Glutamatergic neuron (in vitro differentiated cells): ENCODE measurements at regions not wholly inside any gene's neighbourhood (a gene's known extent, or its start where the extent isn't known, plus 50 kb on each side); places are given as distances from the start of the nearest gene placed in this dataset.

Source experiments
- DNase-seq: peaks from one replicate; pipeline ENCODE4 v3.0.0; 2022
- H3K27ac Mint-ChIP-seq: one replicate; pipeline ENCODE4 v1.8.0; 2020; ENCODE audit warnings: mild to moderate bottlenecking, mixed read lengths, inconsistent platforms; ENCODE audit not compliant: unreplicated experiment
- H3K27me3 Mint-ChIP-seq: one replicate; pipeline ENCODE4 v1.8.0; 2020; ENCODE audit warnings: mild to moderate bottlenecking, moderate library complexity, mixed read lengths, inconsistent platforms; ENCODE audit not compliant: unreplicated experiment
- H3K36me3 Mint-ChIP-seq: one replicate; pipeline ENCODE4 v1.8.0; 2020; ENCODE audit warnings: mild to moderate bottlenecking, mixed read lengths, inconsistent platforms; ENCODE audit not compliant: unreplicated experiment
- H3K4me1 Mint-ChIP-seq: one replicate; pipeline ENCODE4 v1.8.0; 2020; ENCODE audit warnings: mild to moderate bottlenecking, low read depth, mixed read lengths, inconsistent platforms; ENCODE audit not compliant: unreplicated experiment
- H3K4me3 Mint-ChIP-seq: one replicate; pipeline ENCODE4 v1.8.0; 2020; ENCODE audit warnings: mild to moderate bottlenecking, mixed read lengths, inconsistent platforms; ENCODE audit not compliant: unreplicated experiment
- H3K9me3 Mint-ChIP-seq: one replicate; pipeline ENCODE4 v1.8.0; 2020; ENCODE audit warnings: mild to moderate bottlenecking, moderate library complexity, mixed read lengths, inconsistent platforms; ENCODE audit not compliant: unreplicated experiment
- TF ChIP-seq, protein P1 (sequence below): fragments of 200-600 bp; sonication (generic); IDR thresholded peaks from one replicate; pipeline ENCODE4 v1.5.0; 2021; ENCODE audit not compliant: partially characterized antibody, unreplicated experiment

DNA sequence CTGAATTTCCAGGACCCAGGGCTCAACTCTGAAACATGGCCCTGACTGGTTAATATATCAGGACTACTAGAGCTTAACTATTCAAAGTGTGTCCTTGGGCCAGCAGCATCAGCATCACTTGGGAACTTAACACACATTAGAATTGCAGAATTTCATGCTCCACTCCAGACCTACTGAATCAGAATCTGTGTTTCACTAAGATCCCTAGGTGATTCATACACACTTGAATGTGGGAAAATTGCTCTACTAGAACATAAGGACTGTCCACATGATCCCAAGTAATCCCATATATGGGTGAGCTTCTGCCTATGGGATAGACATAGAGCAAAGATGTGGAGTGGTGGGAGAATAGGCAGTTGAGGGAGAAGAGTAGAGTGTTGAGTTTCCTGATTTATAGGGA, 192.5 kb upstream of the CLNK start:
- TF ChIP-seq, protein P1, sequence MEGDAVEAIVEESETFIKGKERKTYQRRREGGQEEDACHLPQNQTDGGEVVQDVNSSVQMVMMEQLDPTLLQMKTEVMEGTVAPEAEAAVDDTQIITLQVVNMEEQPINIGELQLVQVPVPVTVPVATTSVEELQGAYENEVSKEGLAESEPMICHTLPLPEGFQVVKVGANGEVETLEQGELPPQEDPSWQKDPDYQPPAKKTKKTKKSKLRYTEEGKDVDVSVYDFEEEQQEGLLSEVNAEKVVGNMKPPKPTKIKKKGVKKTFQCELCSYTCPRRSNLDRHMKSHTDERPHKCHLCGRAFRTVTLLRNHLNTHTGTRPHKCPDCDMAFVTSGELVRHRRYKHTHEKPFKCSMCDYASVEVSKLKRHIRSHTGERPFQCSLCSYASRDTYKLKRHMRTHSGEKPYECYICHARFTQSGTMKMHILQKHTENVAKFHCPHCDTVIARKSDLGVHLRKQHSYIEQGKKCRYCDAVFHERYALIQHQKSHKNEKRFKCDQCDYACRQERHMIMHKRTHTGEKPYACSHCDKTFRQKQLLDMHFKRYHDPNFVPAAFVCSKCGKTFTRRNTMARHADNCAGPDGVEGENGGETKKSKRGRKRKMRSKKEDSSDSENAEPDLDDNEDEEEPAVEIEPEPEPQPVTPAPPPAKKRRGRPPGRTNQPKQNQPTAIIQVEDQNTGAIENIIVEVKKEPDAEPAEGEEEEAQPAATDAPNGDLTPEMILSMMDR: no peak
- no peaks in the 10 kb centered on the region for H3K27me3 Mint-ChIP-seq
- no peaks in the 10 kb centered on the region for H3K36me3 Mint-ChIP-seq
- DNase-seq: no peak
- no peaks in the 10 kb centered on the region for H3K9me3 Mint-ChIP-seq
- peaks cover 2% of the 10 kb centered on the region for H3K4me1 Mint-ChIP-seq
- H3K27ac Mint-ChIP-seq: no peak overlapping the region
- no peak overlapping the region for H3K4me3 Mint-ChIP-seq

DNA sequence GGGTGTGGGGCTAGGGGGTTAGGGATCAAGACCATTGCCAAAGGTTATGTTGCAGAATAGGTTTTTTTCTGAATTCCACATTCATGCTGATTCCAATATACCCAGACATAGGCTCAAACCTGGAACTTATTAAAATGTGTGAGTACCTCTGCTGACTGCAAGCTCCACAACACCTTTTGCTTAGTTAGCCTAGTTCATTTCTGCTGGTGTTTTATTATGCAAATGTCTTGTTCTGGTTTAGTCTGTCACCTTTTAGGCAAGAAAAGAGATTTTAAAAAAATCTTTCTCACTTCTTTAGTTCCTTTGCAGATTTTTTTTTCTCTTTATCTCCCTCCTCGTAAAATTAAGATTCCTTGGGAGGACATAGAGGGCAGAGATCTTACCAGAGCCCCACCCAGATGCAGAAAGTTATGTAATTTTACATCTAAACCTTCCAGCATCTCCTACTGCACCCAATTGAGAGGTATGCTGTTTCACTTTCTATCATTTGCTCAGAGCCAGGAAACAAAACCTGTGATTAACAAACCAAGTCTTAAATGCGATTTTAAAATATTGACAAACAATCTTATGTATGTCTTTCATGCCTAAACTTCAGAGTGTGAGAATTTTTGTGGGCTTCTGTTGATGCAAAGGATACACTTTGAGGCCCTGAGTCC, 190.7 kb upstream of the CLNK start:
- no peaks in the 10 kb centered on the region for H3K9me3 Mint-ChIP-seq
- H3K27me3 Mint-ChIP-seq: no peaks in the 10 kb centered on the region
- DNase-seq: no peak
- TF ChIP-seq, protein P1: no peak
- H3K4me3 Mint-ChIP-seq: no peak overlapping the region
- peaks cover 2% of the 10 kb centered on the region for H3K4me1 Mint-ChIP-seq
- peaks cover 4% of the 10 kb centered on the region for H3K36me3 Mint-ChIP-seq
- no peak overlapping the region for H3K27ac Mint-ChIP-seq

DNA sequence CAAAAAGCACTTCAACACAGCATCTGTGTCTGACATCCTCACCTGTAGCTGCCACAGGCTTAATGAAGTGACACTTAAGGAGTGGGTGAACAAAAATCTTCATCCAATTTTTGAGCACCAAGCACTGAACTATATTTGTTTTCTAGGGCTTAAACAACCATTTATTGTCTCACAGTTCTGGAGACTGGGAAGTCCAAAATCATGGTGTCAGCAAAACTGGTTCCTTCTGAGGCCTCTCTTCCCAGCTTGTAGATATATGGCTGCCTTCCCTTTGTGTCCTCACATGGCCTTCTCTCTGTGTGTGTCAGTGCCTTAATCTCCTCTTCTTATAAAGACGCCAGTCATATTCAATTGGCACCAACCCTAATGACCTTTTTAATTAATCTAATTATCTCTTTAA, 189.2 kb upstream of the CLNK start:
- Mint-ChIP-seq H3K27ac (no peak overlapping the region), H3K9me3 (no peaks in the 10 kb centered on the region), H3K4me1 (peaks cover 7% of the 10 kb centered on the region), H3K27me3 (no peaks in the 10 kb centered on the region), H3K4me3 (no peak overlapping the region), H3K36me3 (peaks cover 4% of the 10 kb centered on the region)
- no peak for DNase-seq
- TF ChIP-seq, protein P1: no peak

DNA sequence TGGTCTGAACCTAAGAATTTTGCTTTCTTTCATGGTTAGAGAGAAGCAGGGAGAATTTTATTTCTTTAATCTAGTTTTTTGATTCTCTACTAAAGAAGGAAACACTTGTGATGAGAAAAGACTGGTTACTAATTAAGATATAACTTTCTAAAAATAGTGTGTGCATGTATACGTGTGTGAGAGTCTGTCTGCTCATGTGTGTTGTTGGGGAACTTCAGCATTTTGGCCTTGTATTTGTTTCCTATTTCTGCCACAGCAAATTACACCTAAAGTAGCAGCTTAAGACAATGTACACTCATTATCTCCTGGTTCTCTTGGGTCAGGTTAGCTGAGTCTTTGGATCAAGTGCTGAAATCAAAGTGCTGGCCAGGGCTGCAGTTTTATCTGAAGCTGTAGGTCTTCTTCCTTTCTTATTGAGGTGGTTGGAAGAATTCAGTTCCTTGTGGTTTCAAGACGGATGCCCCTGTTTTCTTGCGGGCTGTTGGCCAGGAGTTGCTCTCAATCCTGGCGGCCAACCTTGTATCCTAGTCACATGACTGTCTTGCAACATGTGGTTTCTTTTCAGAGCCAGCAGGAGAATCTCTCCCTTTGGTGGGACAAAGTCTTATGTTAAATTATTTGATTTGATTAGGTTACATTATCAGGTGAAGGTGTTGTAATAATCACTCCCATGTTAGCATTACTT, 188.4 kb upstream of the CLNK start:
- peaks cover 4% of the 10 kb centered on the region for H3K36me3 Mint-ChIP-seq
- DNase-seq: no peak
- no peaks in the 10 kb centered on the region for H3K27me3 Mint-ChIP-seq
- no peak overlapping the region for H3K4me3 Mint-ChIP-seq
- TF ChIP-seq, protein P1: no peak
- H3K9me3 Mint-ChIP-seq: no peaks in the 10 kb centered on the region
- H3K4me1 Mint-ChIP-seq: peaks cover 7% of the 10 kb centered on the region
- H3K27ac Mint-ChIP-seq: no peak overlapping the region

DNA sequence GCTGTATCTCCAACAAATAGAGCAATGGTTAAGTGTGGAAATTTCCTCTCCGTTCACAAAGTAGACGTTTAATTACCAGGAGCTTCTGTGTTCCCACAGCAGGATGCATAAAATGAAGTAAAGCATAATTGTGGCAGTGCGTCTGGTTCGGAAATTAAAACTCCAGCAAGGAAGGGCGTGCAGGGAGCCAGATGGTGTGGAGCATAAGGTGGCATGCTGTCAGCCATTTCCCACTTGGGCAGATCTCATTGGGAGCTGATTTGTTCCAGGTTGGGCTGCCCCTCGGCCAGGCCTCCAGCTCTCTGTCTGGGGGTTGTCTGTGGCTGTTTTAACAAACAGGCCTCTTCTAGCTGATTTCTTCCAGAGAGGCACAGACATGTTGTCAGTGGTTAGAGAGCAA, 182.1 kb upstream of the CLNK start:
- H3K4me1 Mint-ChIP-seq: peaks cover 27% of the 10 kb centered on the region
- peak; percentile 77 for DNase-seq
- peak overlapping the region; percentile 97 for H3K27ac Mint-ChIP-seq
- peak overlapping the region; percentile 62 for H3K4me3 Mint-ChIP-seq
- H3K36me3 Mint-ChIP-seq: peaks cover 9% of the 10 kb centered on the region
- H3K27me3 Mint-ChIP-seq: peaks cover 15% of the 10 kb centered on the region
- TF ChIP-seq, protein P1: no peak
- H3K9me3 Mint-ChIP-seq: peaks cover 22% of the 10 kb centered on the region
